Glutamatergic neuron (in vitro differentiated cells): ENCODE measurements at regions not wholly inside any gene's neighbourhood (a gene's known extent, or its start where the extent isn't known, plus 50 kb on each side); places are given as distances from the start of the nearest gene placed in this dataset.

Experiments used
- DNase-seq: peaks from one replicate; pipeline ENCODE4 v3.0.0; 2022
- H3K27ac Mint-ChIP-seq: one replicate; pipeline ENCODE4 v1.8.0; 2020; ENCODE audit warnings: mild to moderate bottlenecking, mixed read lengths, inconsistent platforms; ENCODE audit not compliant: unreplicated experiment
- H3K27me3 Mint-ChIP-seq: one replicate; pipeline ENCODE4 v1.8.0; 2020; ENCODE audit warnings: mild to moderate bottlenecking, moderate library complexity, mixed read lengths, inconsistent platforms; ENCODE audit not compliant: unreplicated experiment
- H3K36me3 Mint-ChIP-seq: one replicate; pipeline ENCODE4 v1.8.0; 2020; ENCODE audit warnings: mild to moderate bottlenecking, mixed read lengths, inconsistent platforms; ENCODE audit not compliant: unreplicated experiment
- H3K4me1 Mint-ChIP-seq: one replicate; pipeline ENCODE4 v1.8.0; 2020; ENCODE audit warnings: mild to moderate bottlenecking, low read depth, mixed read lengths, inconsistent platforms; ENCODE audit not compliant: unreplicated experiment
- H3K4me3 Mint-ChIP-seq: one replicate; pipeline ENCODE4 v1.8.0; 2020; ENCODE audit warnings: mild to moderate bottlenecking, mixed read lengths, inconsistent platforms; ENCODE audit not compliant: unreplicated experiment
- H3K9me3 Mint-ChIP-seq: one replicate; pipeline ENCODE4 v1.8.0; 2020; ENCODE audit warnings: mild to moderate bottlenecking, moderate library complexity, mixed read lengths, inconsistent platforms; ENCODE audit not compliant: unreplicated experiment
- CTCF ChIP-seq: fragments of 200-600 bp; sonication (generic); IDR thresholded peaks from one replicate; pipeline ENCODE4 v1.5.0; 2021; ENCODE audit not compliant: partially characterized antibody, unreplicated experiment

- DNase-seq: no peak
- TF ChIP-seq CTCF: no peak
- no peaks in the 10 kb centered on the region for H3K9me3 Mint-ChIP-seq
- peaks cover 9% of the 10 kb centered on the region for H3K4me1 Mint-ChIP-seq
- no peak overlapping the region for H3K4me3 Mint-ChIP-seq
- peaks cover 2% of the 10 kb centered on the region for H3K27me3 Mint-ChIP-seq
- H3K27ac Mint-ChIP-seq: no peak overlapping the region
- H3K36me3 Mint-ChIP-seq: no peaks in the 10 kb centered on the region
These were observed 174.4 kb upstream of the ATP6AP2 start for GRCh38 chrX:40406330-40406859.

- Mint-ChIP-seq H3K27ac (no peak overlapping the region), H3K9me3 (no peaks in the 10 kb centered on the region), H3K4me3 (no peak overlapping the region), H3K4me1 (peaks cover 9% of the 10 kb centered on the region), H3K27me3 (peaks cover 2% of the 10 kb centered on the region), H3K36me3 (no peaks in the 10 kb centered on the region)
- no peak for DNase-seq
- TF ChIP-seq CTCF: no peak
These were observed 175.4 kb upstream of the ATP6AP2 start for GRCh38 chrX:40405399-40405798.

DNA sequence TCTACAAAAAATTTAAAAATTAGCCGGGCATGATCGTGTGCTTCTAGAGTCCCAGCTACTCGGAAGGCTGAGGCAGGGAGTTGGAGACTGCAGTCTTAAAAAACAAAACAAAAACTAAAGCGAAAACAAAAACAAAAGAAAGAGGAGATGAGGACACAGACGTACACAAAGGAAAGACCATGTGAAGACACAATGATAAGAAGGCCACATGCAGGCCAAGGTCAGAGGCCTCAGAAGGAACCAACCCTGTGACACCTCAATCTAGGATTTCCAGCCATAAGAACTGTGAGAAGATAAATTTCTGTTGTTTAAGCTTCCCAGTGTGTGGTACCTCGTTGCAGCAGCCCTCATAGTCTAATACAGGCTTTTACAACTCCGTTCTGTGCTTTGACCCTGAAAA is 177.0 kb upstream of the ATP6AP2 start:
- TF ChIP-seq CTCF: no peak
- Mint-ChIP-seq H3K27ac (no peak overlapping the region), H3K27me3 (peaks cover 2% of the 10 kb centered on the region), H3K4me3 (no peak overlapping the region), H3K9me3 (no peaks in the 10 kb centered on the region), H3K4me1 (peaks cover 9% of the 10 kb centered on the region), H3K36me3 (no peaks in the 10 kb centered on the region)
- no peak for DNase-seq

DNA sequence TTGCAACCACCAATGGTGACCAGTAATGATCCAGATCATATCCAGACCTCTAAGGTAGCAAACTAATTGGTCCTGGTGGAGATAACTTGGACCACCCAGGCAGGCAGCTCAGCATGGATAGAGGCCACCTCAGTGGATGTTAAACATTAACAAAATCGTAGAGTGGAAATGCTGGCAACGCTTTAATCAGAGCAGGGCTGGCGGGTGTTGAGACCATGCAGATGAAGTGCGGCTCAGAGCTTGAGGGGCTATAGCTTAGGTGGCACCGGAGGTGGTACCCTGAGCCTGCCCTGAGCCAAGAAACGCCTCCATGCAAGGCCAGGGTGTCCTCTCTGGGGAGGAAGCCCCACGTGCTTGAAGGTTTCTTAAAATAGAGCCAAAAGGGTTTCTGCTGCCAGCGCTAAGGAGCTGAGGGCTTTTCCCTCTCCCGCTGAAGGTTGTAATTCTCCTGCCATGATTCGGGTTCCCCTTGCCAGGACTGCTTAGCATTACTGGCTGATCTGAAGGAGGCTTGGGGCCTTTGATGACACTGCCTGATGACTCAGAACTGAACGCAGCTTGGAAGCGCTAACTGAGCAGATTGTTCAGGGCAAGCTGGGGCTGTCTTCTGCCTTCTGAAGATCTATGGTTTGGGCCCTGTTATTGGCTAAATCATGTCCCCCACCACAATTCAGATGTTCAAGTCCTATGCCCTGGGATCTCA is 177.8 kb upstream of the ATP6AP2 start:
- Mint-ChIP-seq H3K27ac (no peak overlapping the region), H3K27me3 (peaks cover 2% of the 10 kb centered on the region), H3K9me3 (no peaks in the 10 kb centered on the region), H3K4me3 (no peak overlapping the region), H3K36me3 (no peaks in the 10 kb centered on the region), H3K4me1 (peaks cover 9% of the 10 kb centered on the region)
- DNase-seq: no peak
- TF ChIP-seq CTCF: no peak

DNA sequence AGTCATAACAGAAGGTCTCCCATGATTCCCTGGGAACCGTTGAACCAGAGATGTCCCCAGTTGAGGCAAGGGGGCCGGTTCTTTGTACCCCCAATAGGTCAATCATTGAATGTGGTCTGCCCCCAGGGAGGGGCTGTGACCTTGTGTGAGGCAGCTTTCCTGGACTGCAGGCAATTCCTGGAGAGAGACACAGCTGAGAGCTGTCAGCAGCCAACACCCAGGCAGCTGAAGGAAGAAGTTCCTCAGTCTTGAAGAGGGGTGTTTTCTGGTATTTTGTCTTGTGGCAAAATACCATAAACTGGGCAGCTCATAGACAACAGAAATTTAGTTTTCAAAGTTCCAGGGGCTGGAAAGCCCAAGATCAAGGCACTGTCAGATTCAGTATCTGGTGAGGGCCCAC is 185.7 kb upstream of the ATP6AP2 start:
- DNase-seq: no peak
- Mint-ChIP-seq H3K9me3 (no peaks in the 10 kb centered on the region), H3K27ac (no peak overlapping the region), H3K4me1 (no peaks in the 10 kb centered on the region), H3K4me3 (no peak overlapping the region), H3K27me3 (no peaks in the 10 kb centered on the region), H3K36me3 (no peaks in the 10 kb centered on the region)
- TF ChIP-seq CTCF: no peak
